AG10803 (cell line): ENCODE measurements at regions not wholly inside any gene's neighbourhood (a gene's known extent, or its start where the extent isn't known, plus 50 kb on each side); places are given as distances from the start of the nearest gene placed in this dataset.
A peak's percentile ranks its signal among the peaks of the same experiment; 100 is the strongest.

Experiments
- DNase-seq: peaks from one replicate; pipeline ENCODE4 v3.0.0; 2010; ENCODE audit warnings: low read depth
- H3K4me3 ChIP-seq: 2 replicates; pipeline ENCODE4 v1.5.1; 2011; ENCODE audit warnings: mild to moderate bottlenecking, low read length, control low read depth
- CTCF ChIP-seq: conservative IDR thresholded peaks from 2 replicates; pipeline ENCODE4 v1.5.1; 2011; ENCODE audit warnings: mild to moderate bottlenecking, low read length, control low read depth, inconsistent platforms

GRCh38 chr11:111021131-111021530 lies 224.4 kb upstream of the POU2AF2 start:
- no peak overlapping the region for H3K4me3 ChIP-seq
- DNase-seq, result no peak
- TF ChIP-seq CTCF, result no peak

- no peak overlapping the region for H3K4me3 ChIP-seq
- TF ChIP-seq CTCF, result no peak
Measured at GRCh38 chr11:111019871-111020670, 225.5 kb upstream of the POU2AF2 start.

GRCh38 chr11:111019451-111019850 lies 226.1 kb upstream of the POU2AF2 start:
- DNase-seq, result no peak
- no peak for TF ChIP-seq CTCF
- H3K4me3 ChIP-seq, result no peak overlapping the region

More at GRCh38 chr11:111019871-111020670, 225.5 kb upstream of the POU2AF2 start:
- peak; percentile 8 for DNase-seq

GRCh38 chr11:111018566-111018965 lies 227.0 kb upstream of the POU2AF2 start:
- DNase-seq, result no peak
- TF ChIP-seq CTCF, result no peak
- H3K4me3 ChIP-seq, result no peak overlapping the region

GRCh38 chr11:111012491-111012890 lies 233.0 kb upstream of the POU2AF2 start:
- no peak for TF ChIP-seq CTCF

GRCh38 chr11:111011275-111011594 lies 234.3 kb upstream of the POU2AF2 start:
- TF ChIP-seq CTCF, result no peak
- no peak for DNase-seq
- no peak overlapping the region for H3K4me3 ChIP-seq

More at GRCh38 chr11:111012491-111012890, 233.0 kb upstream of the POU2AF2 start:
- no peak for DNase-seq
- H3K4me3 ChIP-seq, result no peak overlapping the region

- no peak for DNase-seq
- H3K4me3 ChIP-seq, result no peak overlapping the region
- no peak for TF ChIP-seq CTCF
Measured at GRCh38 chr11:111010391-111011274, 234.9 kb upstream of the POU2AF2 start.
